ENCODE measurements at regions not wholly inside any gene's neighbourhood (a gene's known extent, or its start where the extent isn't known, plus 50 kb on each side); places are given as distances from the start of the nearest gene placed in this dataset.

DNA sequence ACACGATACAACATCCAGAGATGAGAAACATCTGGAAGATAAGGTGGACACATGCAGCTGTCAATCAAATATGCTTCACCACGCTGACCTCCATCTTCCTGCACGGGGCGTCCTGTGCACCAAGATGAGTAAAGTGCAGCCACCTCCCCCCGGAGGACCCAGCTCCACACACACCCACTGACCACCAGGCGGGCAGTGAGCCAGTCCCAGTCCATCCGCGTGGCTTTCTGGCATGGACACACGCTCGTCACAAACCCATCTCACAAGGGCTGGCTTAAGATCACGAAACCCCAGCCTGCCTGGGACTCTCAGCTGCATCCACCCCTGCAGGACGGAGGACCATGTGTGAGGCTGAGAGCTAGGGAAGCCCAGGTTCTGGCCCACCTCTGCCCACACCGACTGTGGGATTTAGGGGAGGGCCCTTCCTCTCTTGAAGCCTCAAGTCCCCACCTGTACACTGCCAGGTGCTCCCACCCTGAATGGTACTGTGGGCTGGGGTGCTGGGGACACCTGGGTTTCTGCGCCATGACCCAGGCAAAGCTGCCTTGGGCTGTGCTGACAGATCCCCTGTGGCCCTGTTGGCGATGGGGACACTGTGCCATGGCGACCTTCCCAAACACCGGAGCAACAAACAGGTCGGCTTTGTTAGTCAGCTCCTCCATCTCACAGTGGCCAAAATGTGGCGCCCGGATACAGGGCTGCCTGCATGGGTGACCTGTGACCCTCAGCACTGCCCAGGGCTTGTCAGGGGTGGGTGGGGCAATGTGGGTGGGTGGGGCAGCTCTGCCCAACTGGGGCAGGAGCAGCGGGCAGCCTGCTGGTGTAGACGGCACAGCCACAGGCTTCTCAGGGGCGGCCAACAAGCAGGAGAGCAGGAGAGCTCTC, 629.0 kb downstream of the TBC1D22A start:
- TF ChIP-seq EZH2 (IDR thresholded peaks at IDR 0.05; ENCODE audit: insufficient read depth, poor library complexity, severe bottlenecking) = no peak
- TF ChIP-seq EZH2phosphoT487 (IDR thresholded peaks at IDR 0.05; ENCODE audit: insufficient read depth, low read depth) = no peak
